ENCODE measurements at regions not wholly inside any gene's neighbourhood (a gene's known extent, or its start where the extent isn't known, plus 50 kb on each side); places are given as distances from the start of the nearest gene placed in this dataset.

- H3K27ac ChIP-seq (ENCODE audit: low read depth, low read length), result no peak overlapping the region
- no peaks in the 10 kb centered on the region for H3K36me3 ChIP-seq (ENCODE audit: insufficient read depth, low read length)
- H3K27me3 ChIP-seq (ENCODE audit: insufficient read depth, low read length), result no peaks in the 10 kb centered on the region
- no peak overlapping the region for H3K4me3 ChIP-seq (ENCODE audit: low read depth, low read length)
- H3K4me1 ChIP-seq (ENCODE audit: control insufficient read depth, insufficient read depth, low read length, unreplicated experiment), result no peaks in the 10 kb centered on the region
- no peak overlapping the region for H2AFZ ChIP-seq (ENCODE audit: low read length, unreplicated experiment)
- no peaks in the 10 kb centered on the region for H3K79me2 ChIP-seq (ENCODE audit: control insufficient read depth, insufficient read depth, low read length, unreplicated experiment)
These were observed 190.4 kb upstream of the DTNBP1 start for GRCh38 chr6:15853259-15853658.

GRCh38 chr6:15852289-15852688, 189.5 kb upstream of the DTNBP1 start:
- H2AFZ ChIP-seq (ENCODE audit: low read length, unreplicated experiment), result no peak overlapping the region
- H3K4me3 ChIP-seq (ENCODE audit: low read depth, low read length), result no peak overlapping the region
- no peaks in the 10 kb centered on the region for H3K36me3 ChIP-seq (ENCODE audit: insufficient read depth, low read length)
- no peaks in the 10 kb centered on the region for H3K4me1 ChIP-seq (ENCODE audit: control insufficient read depth, insufficient read depth, low read length, unreplicated experiment)
- no peak overlapping the region for H3K27ac ChIP-seq (ENCODE audit: low read depth, low read length)
- no peaks in the 10 kb centered on the region for H3K79me2 ChIP-seq (ENCODE audit: control insufficient read depth, insufficient read depth, low read length, unreplicated experiment)
- no peaks in the 10 kb centered on the region for H3K27me3 ChIP-seq (ENCODE audit: insufficient read depth, low read length)

GRCh38 chr6:15849395-15849794, 186.6 kb upstream of the DTNBP1 start:
- Histone ChIP-seq H3K36me3 (ENCODE audit: insufficient read depth, low read length) (no peaks in the 10 kb centered on the region), H3K4me3 (ENCODE audit: low read depth, low read length) (no peak overlapping the region), H3K79me2 (ENCODE audit: control insufficient read depth, insufficient read depth, low read length, unreplicated experiment) (no peaks in the 10 kb centered on the region), H3K4me1 (ENCODE audit: control insufficient read depth, insufficient read depth, low read length, unreplicated experiment) (no peaks in the 10 kb centered on the region), H3K27me3 (ENCODE audit: insufficient read depth, low read length) (no peaks in the 10 kb centered on the region; the same call in 1 of the 2 replicates), H2AFZ (ENCODE audit: low read length, unreplicated experiment) (no peak overlapping the region), H3K27ac (ENCODE audit: low read depth, low read length) (no peak overlapping the region)

- no peaks in the 10 kb centered on the region for H3K79me2 ChIP-seq (ENCODE audit: control insufficient read depth, insufficient read depth, low read length, unreplicated experiment)
- peaks cover 7% of the 10 kb centered on the region for H3K27me3 ChIP-seq (ENCODE audit: insufficient read depth, low read length)
- H3K27ac ChIP-seq (ENCODE audit: low read depth, low read length), result no peak overlapping the region
- H2AFZ ChIP-seq (ENCODE audit: low read length, unreplicated experiment), result no peak overlapping the region
- H3K4me3 ChIP-seq (ENCODE audit: low read depth, low read length), result no peak overlapping the region
- no peaks in the 10 kb centered on the region for H3K36me3 ChIP-seq (ENCODE audit: insufficient read depth, low read length)
- H3K4me1 ChIP-seq (ENCODE audit: control insufficient read depth, insufficient read depth, low read length, unreplicated experiment), result no peaks in the 10 kb centered on the region
These were observed 182.7 kb upstream of the DTNBP1 start for GRCh38 chr6:15845492-15845891.

- no peak overlapping the region for H2AFZ ChIP-seq (ENCODE audit: low read length, unreplicated experiment)
- no peaks in the 10 kb centered on the region for H3K4me1 ChIP-seq (ENCODE audit: control insufficient read depth, insufficient read depth, low read length, unreplicated experiment)
- no peak overlapping the region for H3K4me3 ChIP-seq (ENCODE audit: low read depth, low read length)
These were observed 180.9 kb upstream of the DTNBP1 start for GRCh38 chr6:15843764-15844163.

GRCh38 chr6:15843226-15843625, 180.4 kb upstream of the DTNBP1 start:
- Histone ChIP-seq H3K36me3 (ENCODE audit: insufficient read depth, low read length) (no peaks in the 10 kb centered on the region), H3K27ac (ENCODE audit: low read depth, low read length) (no peak overlapping the region), H3K27me3 (ENCODE audit: insufficient read depth, low read length) (peaks cover 7% of the 10 kb centered on the region), H3K4me1 (ENCODE audit: control insufficient read depth, insufficient read depth, low read length, unreplicated experiment) (no peaks in the 10 kb centered on the region), H3K4me3 (ENCODE audit: low read depth, low read length) (no peak overlapping the region), H3K79me2 (ENCODE audit: control insufficient read depth, insufficient read depth, low read length, unreplicated experiment) (no peaks in the 10 kb centered on the region), H2AFZ (ENCODE audit: low read length, unreplicated experiment) (no peak overlapping the region)

More at GRCh38 chr6:15843764-15844163, 180.9 kb upstream of the DTNBP1 start:
- H3K36me3 ChIP-seq (ENCODE audit: insufficient read depth, low read length), result no peaks in the 10 kb centered on the region
- H3K27ac ChIP-seq (ENCODE audit: low read depth, low read length), result no peak overlapping the region
- no peaks in the 10 kb centered on the region for H3K79me2 ChIP-seq (ENCODE audit: control insufficient read depth, insufficient read depth, low read length, unreplicated experiment)
- peaks cover 7% of the 10 kb centered on the region for H3K27me3 ChIP-seq (ENCODE audit: insufficient read depth, low read length)

- no peak overlapping the region for H3K27ac ChIP-seq (ENCODE audit: low read depth, low read length)
- no peaks in the 10 kb centered on the region for H3K79me2 ChIP-seq (ENCODE audit: control insufficient read depth, insufficient read depth, low read length, unreplicated experiment)
- H3K27me3 ChIP-seq (ENCODE audit: insufficient read depth, low read length), result peaks cover 7% of the 10 kb centered on the region
- H3K4me1 ChIP-seq (ENCODE audit: control insufficient read depth, insufficient read depth, low read length, unreplicated experiment), result no peaks in the 10 kb centered on the region
- H2AFZ ChIP-seq (ENCODE audit: low read length, unreplicated experiment), result no peak overlapping the region
- H3K36me3 ChIP-seq (ENCODE audit: insufficient read depth, low read length), result no peaks in the 10 kb centered on the region
- H3K4me3 ChIP-seq (ENCODE audit: low read depth, low read length), result no peak overlapping the region
These were observed 179.9 kb upstream of the DTNBP1 start for GRCh38 chr6:15842727-15843117.

GRCh38 chr6:15841937-15842726, 179.3 kb upstream of the DTNBP1 start:
- H3K79me2 ChIP-seq (ENCODE audit: control insufficient read depth, insufficient read depth, low read length, unreplicated experiment), result no peaks in the 10 kb centered on the region
- H3K27me3 ChIP-seq (ENCODE audit: insufficient read depth, low read length), result peaks cover 7% of the 10 kb centered on the region
- H2AFZ ChIP-seq (ENCODE audit: low read length, unreplicated experiment), result no peak overlapping the region
- H3K36me3 ChIP-seq (ENCODE audit: insufficient read depth, low read length), result no peaks in the 10 kb centered on the region
- no peak overlapping the region for H3K4me3 ChIP-seq (ENCODE audit: low read depth, low read length)
- no peaks in the 10 kb centered on the region for H3K4me1 ChIP-seq (ENCODE audit: control insufficient read depth, insufficient read depth, low read length, unreplicated experiment)
- H3K27ac ChIP-seq (ENCODE audit: low read depth, low read length), result no peak overlapping the region

GRCh38 chr6:15839969-15840541, 177.2 kb upstream of the DTNBP1 start:
- Histone ChIP-seq H2AFZ (ENCODE audit: low read length, unreplicated experiment) (no peak overlapping the region), H3K36me3 (ENCODE audit: insufficient read depth, low read length) (no peaks in the 10 kb centered on the region), H3K27ac (ENCODE audit: low read depth, low read length) (no peak overlapping the region), H3K4me1 (ENCODE audit: control insufficient read depth, insufficient read depth, low read length, unreplicated experiment) (no peaks in the 10 kb centered on the region), H3K27me3 (ENCODE audit: insufficient read depth, low read length) (peaks cover 7% of the 10 kb centered on the region), H3K79me2 (ENCODE audit: control insufficient read depth, insufficient read depth, low read length, unreplicated experiment) (no peaks in the 10 kb centered on the region), H3K4me3 (ENCODE audit: low read depth, low read length) (no peak overlapping the region)

- Histone ChIP-seq H3K27me3 (ENCODE audit: insufficient read depth, low read length) (no peaks in the 10 kb centered on the region), H3K4me3 (ENCODE audit: low read depth, low read length) (no peak overlapping the region), H3K36me3 (ENCODE audit: insufficient read depth, low read length) (no peaks in the 10 kb centered on the region), H3K27ac (ENCODE audit: low read depth, low read length) (no peak overlapping the region), H2AFZ (ENCODE audit: low read length, unreplicated experiment) (no peak overlapping the region), H3K4me1 (ENCODE audit: control insufficient read depth, insufficient read depth, low read length, unreplicated experiment) (no peaks in the 10 kb centered on the region), H3K79me2 (ENCODE audit: control insufficient read depth, insufficient read depth, low read length, unreplicated experiment) (no peaks in the 10 kb centered on the region)
These were observed 174.4 kb upstream of the DTNBP1 start for GRCh38 chr6:15837205-15837604.

GRCh38 chr6:15832841-15833240, 170.0 kb upstream of the DTNBP1 start:
- H3K79me2 ChIP-seq (ENCODE audit: control insufficient read depth, insufficient read depth, low read length, unreplicated experiment), result no peaks in the 10 kb centered on the region

More at GRCh38 chr6:15832841-15833240, 170.0 kb upstream of the DTNBP1 start:
- Histone ChIP-seq H3K4me1 (ENCODE audit: control insufficient read depth, insufficient read depth, low read length, unreplicated experiment) (no peaks in the 10 kb centered on the region), H3K27ac (ENCODE audit: low read depth, low read length) (no peak overlapping the region), H3K4me3 (ENCODE audit: low read depth, low read length) (no peak overlapping the region), H3K27me3 (ENCODE audit: insufficient read depth, low read length) (no peaks in the 10 kb centered on the region), H3K36me3 (ENCODE audit: insufficient read depth, low read length) (no peaks in the 10 kb centered on the region), H2AFZ (ENCODE audit: low read length, unreplicated experiment) (no peak overlapping the region)

Data from ACC112 (cell line).